AG04449 (cell line): ENCODE measurements at regions not wholly inside any gene's neighbourhood (a gene's known extent, or its start where the extent isn't known, plus 50 kb on each side); places are given as distances from the start of the nearest gene placed in this dataset.

Experiments
- CTCF ChIA-PET: fragments of 350-600 bp; formaldehyde crosslinking; extraction: SDS; loops from one replicate; lab custom pipeline; 2021; ENCODE audit warnings: antibody characterized with exemption; lab: Yijun Ruan, JAX
- POLR2A ChIA-PET: fragments of 400-600, 350-600 bp; formaldehyde crosslinking; extraction: SDS; loops from one replicate; lab custom pipeline; 2020; ENCODE audit warnings: antibody characterized with exemption, inconsistent platforms; lab: Yijun Ruan, JAX
- DNase-seq: peaks from one replicate; pipeline ENCODE4 v3.0.0-alpha.2; 2010; ENCODE audit warnings: low read depth, low spot score
- H3K4me3 ChIP-seq: 2 replicates; pipeline ENCODE4 v1.5.1; 2011; ENCODE audit warnings: low read depth, mild to moderate bottlenecking, control low read depth, low read length
- CTCF ChIP-seq: IDR thresholded peaks from one replicate; pipeline ENCODE4 v1.5.1; 2011; ENCODE audit warnings: mild to moderate bottlenecking, moderate library complexity, low read length, control low read depth, inconsistent platforms; ENCODE audit not compliant: insufficient read depth; ENCODE audit errors: missing control alignments

- no peak for DNase-seq
- H3K4me3 ChIP-seq = no peak overlapping the region
- POLR2A ChIA-PET = no interaction called here
- CTCF ChIA-PET = interaction anchor here (2.0 kb wide), 1 partner anchor 8 kb away, joined by 5 read pairs; no protein-coding TSS in a partner anchor
- TF ChIP-seq CTCF = no peak
Measured at GRCh38 chr2:172322049-172322448, 105.3 kb upstream of the ITGA6 start.

GRCh38 chr2:172323256-172323655 lies 104.1 kb upstream of the ITGA6 start:
- ChIA-PET CTCF (interaction anchor here (1.4 to 2.0 kb wide), 2 partner anchors 9 to 13 kb away, joined by 5 read pairs; no protein-coding TSS in a partner anchor), POLR2A (no interaction called here)
- no peak for DNase-seq
- no peak overlapping the region for H3K4me3 ChIP-seq
- TF ChIP-seq CTCF = no peak

GRCh38 chr2:172323861-172324597 lies 103.4 kb upstream of the ITGA6 start:
- no peak overlapping the region for H3K4me3 ChIP-seq
- no peak for DNase-seq
- CTCF ChIA-PET = interaction anchor here (1.1 to 3.4 kb wide), 5 partner anchors 10 to 138 kb away, joined by 3 to 13 read pairs (median 5); no protein-coding TSS in a partner anchor
- no peak for TF ChIP-seq CTCF
- POLR2A ChIA-PET = no interaction called here

GRCh38 chr2:172326211-172326509 lies 101.2 kb upstream of the ITGA6 start:
- ChIA-PET POLR2A (no interaction called here), CTCF (interaction anchor here (0.8 to 3.4 kb wide), 2 partner anchors 12 to 136 kb away, joined by 3 to 13 read pairs; no protein-coding TSS in a partner anchor)
- DNase-seq = no peak
- no peak for TF ChIP-seq CTCF
- H3K4me3 ChIP-seq = no peak overlapping the region

- CTCF ChIA-PET = interaction anchor here (1.8 kb wide), 1 partner anchor 134 kb away, joined by 5 read pairs; no protein-coding TSS in a partner anchor
- POLR2A ChIA-PET = no interaction called here
Measured at GRCh38 chr2:172328103-172328841, 99.1 kb upstream of the ITGA6 start.

More at GRCh38 chr2:172328103-172328841, 99.1 kb upstream of the ITGA6 start:
- H3K4me3 ChIP-seq = no peak overlapping the region
- no peak for TF ChIP-seq CTCF
- peak; percentile 41 for DNase-seq
